ENCODE measurements at regions not wholly inside any gene's neighbourhood (a gene's known extent, or its start where the extent isn't known, plus 50 kb on each side); places are given as distances from the start of the nearest gene placed in this dataset.

GRCh38 chr9:91073049-91073810 lies 271.6 kb downstream of the SYK start:
- H3K4me1 ChIP-seq, result peaks cover 0 to 7% (median 0%) of the 10 kb centered on the region in 4 donors
- H3K4me3 ChIP-seq, result no peak overlapping the region
- TF ChIP-seq EP300 (IDR thresholded peaks at IDR 0.05) (no peak), POLR2A (IDR thresholded peaks at IDR 0.05) (no peak)
- TF ChIP-seq, protein P1, sequence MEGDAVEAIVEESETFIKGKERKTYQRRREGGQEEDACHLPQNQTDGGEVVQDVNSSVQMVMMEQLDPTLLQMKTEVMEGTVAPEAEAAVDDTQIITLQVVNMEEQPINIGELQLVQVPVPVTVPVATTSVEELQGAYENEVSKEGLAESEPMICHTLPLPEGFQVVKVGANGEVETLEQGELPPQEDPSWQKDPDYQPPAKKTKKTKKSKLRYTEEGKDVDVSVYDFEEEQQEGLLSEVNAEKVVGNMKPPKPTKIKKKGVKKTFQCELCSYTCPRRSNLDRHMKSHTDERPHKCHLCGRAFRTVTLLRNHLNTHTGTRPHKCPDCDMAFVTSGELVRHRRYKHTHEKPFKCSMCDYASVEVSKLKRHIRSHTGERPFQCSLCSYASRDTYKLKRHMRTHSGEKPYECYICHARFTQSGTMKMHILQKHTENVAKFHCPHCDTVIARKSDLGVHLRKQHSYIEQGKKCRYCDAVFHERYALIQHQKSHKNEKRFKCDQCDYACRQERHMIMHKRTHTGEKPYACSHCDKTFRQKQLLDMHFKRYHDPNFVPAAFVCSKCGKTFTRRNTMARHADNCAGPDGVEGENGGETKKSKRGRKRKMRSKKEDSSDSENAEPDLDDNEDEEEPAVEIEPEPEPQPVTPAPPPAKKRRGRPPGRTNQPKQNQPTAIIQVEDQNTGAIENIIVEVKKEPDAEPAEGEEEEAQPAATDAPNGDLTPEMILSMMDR (IDR thresholded peaks at IDR 0.05), result no peak
- no peak for DNase-seq (ENCODE audit: low spot score in 2 of 2)
- 90 to 95% methylated on average over 10 of the region's 10 CpGs for WGBS, 2 donors
- H3K27me3 ChIP-seq, result no peaks in the 10 kb centered on the region
- H3K9me3 ChIP-seq, result peaks cover 0 to 7% (median 0%) of the 10 kb centered on the region in 4 donors
- no peaks in the 10 kb centered on the region for H3K36me3 ChIP-seq
- peak overlapping the region in 2 of 4 donors; percentile 29 to 44 for H3K27ac ChIP-seq

GRCh38 chr9:91073811-91074771 lies 272.5 kb downstream of the SYK start:
- Histone ChIP-seq H3K4me1 (peaks cover 0 to 7% (median 0%) of the 10 kb centered on the region in 4 donors), H3K4me3 (no peak overlapping the region), H3K36me3 (no peaks in the 10 kb centered on the region), H3K9me3 (no peaks in the 10 kb centered on the region), H3K27me3 (no peaks in the 10 kb centered on the region), H3K27ac (no peak overlapping the region)
- DNase-seq (ENCODE audit: low spot score in 2 of 2), result no peak
- no peak for TF ChIP-seq EP300 (IDR thresholded peaks at IDR 0.05)
- no peak for TF ChIP-seq POLR2A (IDR thresholded peaks at IDR 0.05)
- TF ChIP-seq, protein P1 (IDR thresholded peaks at IDR 0.05), result no peak
- WGBS, 2 donors, result 90 to 91% methylated on average over 14 of the region's 14 CpGs

GRCh38 chr9:91074866-91075265 lies 273.2 kb downstream of the SYK start:
- Histone ChIP-seq H3K9me3 (no peaks in the 10 kb centered on the region), H3K4me3 (no peak overlapping the region), H3K4me1 (peaks cover 0 to 7% (median 0%) of the 10 kb centered on the region in 4 donors), H3K27me3 (no peaks in the 10 kb centered on the region), H3K36me3 (no peaks in the 10 kb centered on the region), H3K27ac (no peak overlapping the region)
- no peak for DNase-seq (ENCODE audit: low spot score in 2 of 2)
- 76 to 81% methylated on average over 13 of the region's 13 CpGs for WGBS, 2 donors
- TF ChIP-seq EP300 (IDR thresholded peaks at IDR 0.05) (no peak), POLR2A (IDR thresholded peaks at IDR 0.05) (no peak)
- TF ChIP-seq, protein P1 (IDR thresholded peaks at IDR 0.05), result no peak

- H3K9me3 ChIP-seq, result no peaks in the 10 kb centered on the region
- TF ChIP-seq EP300 (IDR thresholded peaks at IDR 0.05) (no peak), POLR2A (IDR thresholded peaks at IDR 0.05) (no peak)
- TF ChIP-seq, protein P1 (IDR thresholded peaks at IDR 0.05), result no peak
- DNase-seq (ENCODE audit: low spot score in 2 of 2), result no peak
- peaks cover 0 to 7% (median 0%) of the 10 kb centered on the region in 4 donors for H3K4me1 ChIP-seq
- H3K27me3 ChIP-seq, result no peaks in the 10 kb centered on the region
- H3K4me3 ChIP-seq, result no peak overlapping the region
- WGBS, 2 donors, result 81 to 85% methylated on average over 8 of the region's 8 CpGs
- H3K27ac ChIP-seq, result no peak overlapping the region
- H3K36me3 ChIP-seq, result no peaks in the 10 kb centered on the region
Measured at GRCh38 chr9:91075279-91075678, 273.7 kb downstream of the SYK start.
